Activated naive CD4-positive, alpha-beta T cell treated with anti-CD3 and anti-CD28 coated beads, Interleukin-2, amount 10 ng/mL, durations not matched to agents 7 days and 5 days (primary cell): ENCODE measurements at regions not wholly inside any gene's neighbourhood (a gene's known extent, or its start where the extent isn't known, plus 50 kb on each side); places are given as distances from the start of the nearest gene placed in this dataset.

Experiments
- CTCF ChIA-PET: fragments of 350-600 bp; sonication (Branson Sonifier 250); formaldehyde crosslinking; loops from one replicate; lab custom pipeline; 2021; ENCODE audit warnings: antibody characterized with exemption; lab: Charles Lee
- DNase-seq: peaks from one replicate; pipeline ENCODE4 v3.0.0-alpha.2; 2020
- H3K27ac Mint-ChIP-seq: one replicate; pipeline ENCODE4 v1.8.0; 2021; ENCODE audit warnings: mild to moderate bottlenecking, moderate library complexity, mixed read lengths
- H3K27me3 Mint-ChIP-seq: one replicate; pipeline ENCODE4 v1.8.0; 2021; ENCODE audit warnings: mild to moderate bottlenecking, mixed read lengths
- H3K36me3 Mint-ChIP-seq: one replicate; pipeline ENCODE4 v1.8.0; 2021; ENCODE audit warnings: mixed read lengths
- H3K4me1 Mint-ChIP-seq: one replicate; pipeline ENCODE4 v1.8.0; 2021; ENCODE audit warnings: mixed read lengths
- H3K4me3 Mint-ChIP-seq: one replicate; pipeline ENCODE4 v1.8.0; 2021; ENCODE audit warnings: mild to moderate bottlenecking, moderate library complexity, mixed read lengths
- H3K9me3 Mint-ChIP-seq: one replicate; pipeline ENCODE4 v1.8.0; 2021; ENCODE audit warnings: mixed read lengths

GRCh38 chr12:77352946-77353345, 287.6 kb upstream of the E2F7 start:
- Mint-ChIP-seq H3K36me3 (no peaks in the 10 kb centered on the region), H3K4me3 (no peak overlapping the region), H3K9me3 (no peaks in the 10 kb centered on the region), H3K27ac (no peak overlapping the region), H3K27me3 (no peaks in the 10 kb centered on the region), H3K4me1 (no peaks in the 10 kb centered on the region)
- CTCF ChIA-PET = no interaction called here
- no peak for DNase-seq

- Mint-ChIP-seq H3K36me3 (no peaks in the 10 kb centered on the region), H3K4me1 (no peaks in the 10 kb centered on the region), H3K27me3 (no peaks in the 10 kb centered on the region), H3K4me3 (no peak overlapping the region), H3K9me3 (no peaks in the 10 kb centered on the region), H3K27ac (no peak overlapping the region)
- no peak for DNase-seq
- CTCF ChIA-PET = no interaction called here
These were observed 286.5 kb upstream of the E2F7 start for GRCh38 chr12:77351860-77352259.

GRCh38 chr12:77349689-77350370, 284.5 kb upstream of the E2F7 start:
- CTCF ChIA-PET = no interaction called here
- no peak for DNase-seq
- H3K9me3 Mint-ChIP-seq = no peaks in the 10 kb centered on the region
- no peaks in the 10 kb centered on the region for H3K36me3 Mint-ChIP-seq
- H3K4me1 Mint-ChIP-seq = no peaks in the 10 kb centered on the region
- no peak overlapping the region for H3K4me3 Mint-ChIP-seq
- no peak overlapping the region for H3K27ac Mint-ChIP-seq
- no peaks in the 10 kb centered on the region for H3K27me3 Mint-ChIP-seq

GRCh38 chr12:77347017-77347416, 281.6 kb upstream of the E2F7 start:
- no peak overlapping the region for H3K4me3 Mint-ChIP-seq
- CTCF ChIA-PET = no interaction called here

GRCh38 chr12:77345336-77345735, 280.0 kb upstream of the E2F7 start:
- no peaks in the 10 kb centered on the region for H3K9me3 Mint-ChIP-seq
- no peaks in the 10 kb centered on the region for H3K4me1 Mint-ChIP-seq
- CTCF ChIA-PET = no interaction called here
- H3K27ac Mint-ChIP-seq = no peak overlapping the region
- no peaks in the 10 kb centered on the region for H3K27me3 Mint-ChIP-seq
- DNase-seq = no peak
- H3K36me3 Mint-ChIP-seq = no peaks in the 10 kb centered on the region
- no peak overlapping the region for H3K4me3 Mint-ChIP-seq

More at GRCh38 chr12:77347017-77347416, 281.6 kb upstream of the E2F7 start:
- H3K27ac Mint-ChIP-seq = no peak overlapping the region
- H3K9me3 Mint-ChIP-seq = no peaks in the 10 kb centered on the region
- H3K36me3 Mint-ChIP-seq = no peaks in the 10 kb centered on the region
- H3K4me1 Mint-ChIP-seq = no peaks in the 10 kb centered on the region
- H3K27me3 Mint-ChIP-seq = no peaks in the 10 kb centered on the region
- DNase-seq = no peak

- Mint-ChIP-seq H3K9me3 (no peaks in the 10 kb centered on the region), H3K27ac (no peak overlapping the region), H3K27me3 (no peaks in the 10 kb centered on the region), H3K4me3 (no peak overlapping the region), H3K36me3 (no peaks in the 10 kb centered on the region), H3K4me1 (no peaks in the 10 kb centered on the region)
- CTCF ChIA-PET = no interaction called here
- no peak for DNase-seq
These were observed 279.3 kb upstream of the E2F7 start for GRCh38 chr12:77344651-77345050.

GRCh38 chr12:77343291-77343690, 277.9 kb upstream of the E2F7 start:
- no peak overlapping the region for H3K27ac Mint-ChIP-seq
- CTCF ChIA-PET = no interaction called here
- H3K9me3 Mint-ChIP-seq = no peaks in the 10 kb centered on the region
- DNase-seq = no peak
- no peaks in the 10 kb centered on the region for H3K36me3 Mint-ChIP-seq
- no peak overlapping the region for H3K4me3 Mint-ChIP-seq
- H3K4me1 Mint-ChIP-seq = no peaks in the 10 kb centered on the region
- H3K27me3 Mint-ChIP-seq = no peaks in the 10 kb centered on the region

- no peak for DNase-seq
- H3K9me3 Mint-ChIP-seq = no peaks in the 10 kb centered on the region
- CTCF ChIA-PET = no interaction called here
- no peaks in the 10 kb centered on the region for H3K4me1 Mint-ChIP-seq
- no peak overlapping the region for H3K4me3 Mint-ChIP-seq
- H3K36me3 Mint-ChIP-seq = no peaks in the 10 kb centered on the region
- H3K27ac Mint-ChIP-seq = no peak overlapping the region
- H3K27me3 Mint-ChIP-seq = no peaks in the 10 kb centered on the region
These were observed 276.9 kb upstream of the E2F7 start for GRCh38 chr12:77342253-77342652.

GRCh38 chr12:77339610-77340009, 274.2 kb upstream of the E2F7 start:
- H3K27ac Mint-ChIP-seq = no peak overlapping the region
- H3K27me3 Mint-ChIP-seq = no peaks in the 10 kb centered on the region
- no peaks in the 10 kb centered on the region for H3K4me1 Mint-ChIP-seq
- H3K9me3 Mint-ChIP-seq = no peaks in the 10 kb centered on the region
- DNase-seq = no peak
- CTCF ChIA-PET = no interaction called here
- no peak overlapping the region for H3K4me3 Mint-ChIP-seq
- no peaks in the 10 kb centered on the region for H3K36me3 Mint-ChIP-seq

- Mint-ChIP-seq H3K27me3 (no peaks in the 10 kb centered on the region), H3K4me1 (no peaks in the 10 kb centered on the region), H3K36me3 (no peaks in the 10 kb centered on the region), H3K27ac (no peak overlapping the region), H3K9me3 (no peaks in the 10 kb centered on the region), H3K4me3 (no peak overlapping the region)
- CTCF ChIA-PET = interaction anchor here (0.5 kb wide), 1 partner anchor 1116 kb away, joined by 3 read pairs; no protein-coding TSS in a partner anchor
- DNase-seq = no peak
These were observed 272.0 kb upstream of the E2F7 start for GRCh38 chr12:77337362-77337761.

- Mint-ChIP-seq H3K4me3 (no peak overlapping the region), H3K9me3 (no peaks in the 10 kb centered on the region), H3K27me3 (no peaks in the 10 kb centered on the region), H3K27ac (no peak overlapping the region), H3K36me3 (no peaks in the 10 kb centered on the region), H3K4me1 (no peaks in the 10 kb centered on the region)
- no peak for DNase-seq
- CTCF ChIA-PET = no interaction called here
These were observed 269.4 kb upstream of the E2F7 start for GRCh38 chr12:77334806-77335205.

- CTCF ChIA-PET = no interaction called here
- Mint-ChIP-seq H3K4me1 (peaks cover 11% of the 10 kb centered on the region), H3K9me3 (no peaks in the 10 kb centered on the region), H3K27ac (no peak overlapping the region), H3K36me3 (peaks cover 3% of the 10 kb centered on the region), H3K27me3 (peaks cover 31% of the 10 kb centered on the region), H3K4me3 (no peak overlapping the region)
- no peak for DNase-seq
These were observed 263.0 kb upstream of the E2F7 start for GRCh38 chr12:77328326-77328725.

GRCh38 chr12:77325511-77326236, 260.3 kb upstream of the E2F7 start:
- Mint-ChIP-seq H3K27me3 (peaks cover 38% of the 10 kb centered on the region), H3K4me3 (peak overlapping the region; percentile 56), H3K36me3 (peaks cover 3% of the 10 kb centered on the region), H3K4me1 (peaks cover 11% of the 10 kb centered on the region), H3K9me3 (no peaks in the 10 kb centered on the region), H3K27ac (no peak overlapping the region)
- CTCF ChIA-PET = no interaction called here
- no peak for DNase-seq

- Mint-ChIP-seq H3K27ac (no peak overlapping the region), H3K4me3 (peak overlapping the region; percentile 56), H3K36me3 (peaks cover 3% of the 10 kb centered on the region), H3K4me1 (peaks cover 11% of the 10 kb centered on the region), H3K9me3 (no peaks in the 10 kb centered on the region), H3K27me3 (peaks cover 38% of the 10 kb centered on the region)
- peak; percentile 41 for DNase-seq
- CTCF ChIA-PET = interaction anchor here (0.8 to 1.1 kb wide), 3 partner anchors 10 to 275 kb away, joined by 3 to 5 read pairs (median 3); no protein-coding TSS in a partner anchor
These were observed 259.5 kb upstream of the E2F7 start for GRCh38 chr12:77324763-77325468.
